GM23338 (cell line): ENCODE measurements at regions not wholly inside any gene's neighbourhood (a gene's known extent, or its start where the extent isn't known, plus 50 kb on each side); places are given as distances from the start of the nearest gene placed in this dataset.

Experiments
- ATAC-seq: fragments of 200-7000 bp; cut with Tn5 transposase; 3 replicates; pipeline ENCODE4 v1.9.1; 2020
- DNase-seq: peaks from one replicate; pipeline ENCODE4 v3.0.0-alpha.2; 2015; ENCODE audit warnings: low spot score
- H2AFZ ChIP-seq: fragments of 200-600 bp; sonication (generic); 2 replicates; pipeline ENCODE4 v1.8.0; 2016; ENCODE audit warnings: antibody characterized with exemption, mild to moderate bottlenecking, moderate library complexity
- H3F3A ChIP-seq: fragments of 200-600 bp; sonication (generic); replicated peaks from 2 replicates; pipeline ENCODE4 v1.8.0; 2017; ENCODE audit warnings: antibody characterized with exemption, mixed run types, low read depth
- H3K27ac ChIP-seq: fragments of 200-600 bp; sonication (generic); 2 replicates; pipeline ENCODE4 v1.6.1; 2016; ENCODE audit warnings: low read depth
- H3K27me3 ChIP-seq: fragments of 200-600 bp; sonication (generic); 2 replicates; pipeline ENCODE4 v1.8.0; 2016; ENCODE audit warnings: mild to moderate bottlenecking, mixed run types, moderate library complexity; ENCODE audit not compliant: insufficient read depth
- H3K36me3 ChIP-seq: fragments of 200-600 bp; sonication (generic); 2 replicates; pipeline ENCODE4 v1.8.0; 2016; ENCODE audit warnings: mild to moderate bottlenecking; ENCODE audit not compliant: insufficient read depth
- H3K4me1 ChIP-seq: fragments of 200-600 bp; sonication (generic); 2 replicates; pipeline ENCODE4 v1.8.0; 2016; ENCODE audit warnings: mild to moderate bottlenecking, moderate library complexity; ENCODE audit not compliant: insufficient read depth
- H3K4me2 ChIP-seq: fragments of 200-600 bp; sonication (generic); 2 replicates; pipeline ENCODE4 v1.7.1; 2017; ENCODE audit warnings: mixed run types
- H3K4me3 ChIP-seq: fragments of 200-600 bp; sonication (generic); 2 replicates; pipeline ENCODE4 v1.6.1; 2016; ENCODE audit warnings: mixed run types
- H3K79me2 ChIP-seq: fragments of 200-600 bp; sonication (generic); replicated peaks from 2 replicates; pipeline ENCODE4 v1.8.0; 2017; ENCODE audit warnings: mild to moderate bottlenecking; ENCODE audit not compliant: insufficient read depth
- H3K9me2 ChIP-seq: fragments of 200-600 bp; sonication (generic); 2 replicates; pipeline ENCODE4 v1.8.0; 2017; ENCODE audit not compliant: insufficient read depth
- H4K20me1 ChIP-seq: fragments of 200-600 bp; sonication (generic); replicated peaks from 2 replicates; pipeline ENCODE4 v1.8.0; 2017; ENCODE audit warnings: mild to moderate bottlenecking; ENCODE audit not compliant: insufficient read depth
- H3K27ac Mint-ChIP-seq: 2 replicates; pipeline ENCODE4 v1.8.0; 2020; ENCODE audit warnings: inconsistent platforms, mild to moderate bottlenecking, moderate library complexity, mixed read lengths
- H3K27me3 Mint-ChIP-seq: 3 replicates; pipeline ENCODE4 v1.8.0; 2022; ENCODE audit warnings: low read depth, mild to moderate bottlenecking, moderate library complexity, mixed read lengths, inconsistent platforms; ENCODE audit not compliant: insufficient read depth, poor library complexity
- H3K36me3 Mint-ChIP-seq: 3 replicates; pipeline ENCODE4 v1.8.0; 2021; ENCODE audit warnings: low read depth, mild to moderate bottlenecking, inconsistent platforms, moderate library complexity, mixed read lengths
- H3K4me1 Mint-ChIP-seq: 3 replicates; pipeline ENCODE4 v1.8.0; 2020; ENCODE audit warnings: mild to moderate bottlenecking, inconsistent platforms, mixed read lengths
- H3K4me3 Mint-ChIP-seq: 3 replicates; pipeline ENCODE4 v1.8.0; 2021; ENCODE audit warnings: moderate library complexity, mild to moderate bottlenecking, inconsistent platforms, mixed read lengths
- H3K9me3 Mint-ChIP-seq: 3 replicates; pipeline ENCODE4 v1.8.0; 2020; ENCODE audit warnings: moderate library complexity, mild to moderate bottlenecking, inconsistent platforms, mixed read lengths
- CREB1 ChIP-seq: fragments of 250-450 bp; sonication (Bioruptor Pico); IDR thresholded peaks from 2 replicates; pipeline ENCODE4 v1.5.0; 2020; ENCODE audit warnings: low read depth, mild to moderate bottlenecking, moderate library complexity
- EZH2 ChIP-seq: fragments of 200-600 bp; sonication (generic); IDR thresholded peaks from one replicate; pipeline ENCODE4 v1.8.0; 2017; ENCODE audit warnings: antibody characterized with exemption, mild to moderate bottlenecking, low read depth; ENCODE audit not compliant: unreplicated experiment
- EZH2phosphoT487 ChIP-seq: fragments of 200-600 bp; sonication (generic); IDR thresholded peaks from one replicate; pipeline ENCODE4 v1.8.1; 2018; ENCODE audit warnings: antibody characterized with exemption; ENCODE audit not compliant: unreplicated experiment
- JUNB ChIP-seq: IDR thresholded peaks from one replicate; pipeline ENCODE4 v1.6.1; 2016; ENCODE audit warnings: antibody characterized with exemption; ENCODE audit not compliant: unreplicated experiment
- NANOG ChIP-seq: IDR thresholded peaks from 2 replicates; pipeline ENCODE4 v1.6.1; 2016; ENCODE audit warnings: antibody characterized with exemption, borderline replicate concordance
- POLR2AphosphoS5 ChIP-seq: IDR thresholded peaks from 2 replicates; pipeline ENCODE4 v1.6.1; 2016; ENCODE audit warnings: antibody characterized with exemption, low read depth
- STAT1 ChIP-seq: IDR thresholded peaks from one replicate; pipeline ENCODE4 v1.6.1; 2016; ENCODE audit warnings: antibody characterized with exemption; ENCODE audit not compliant: unreplicated experiment
- ZNF114 ChIP-seq: fragments of 250-450 bp; sonication (Bioruptor Pico); IDR thresholded peaks from 2 replicates; pipeline ENCODE4 v1.5.0; 2020; ENCODE audit warnings: mild to moderate bottlenecking, moderate library complexity
- ZNF331 ChIP-seq: fragments of 250-450 bp; sonication (Bioruptor Pico); IDR thresholded peaks from 2 replicates; pipeline ENCODE4 v1.5.0; 2020; ENCODE audit warnings: low read depth, mild to moderate bottlenecking, moderate library complexity
- TF ChIP-seq, protein P1 (sequence below): IDR thresholded peaks from 2 replicates; pipeline ENCODE4 v1.6.1; 2016; ENCODE audit warnings: antibody characterized with exemption
- TF ChIP-seq, protein P2 (sequence below), 2 experiments: fragments of 200-600 bp in 1 of 2; sonication (generic) in 1 of 2; conservative IDR thresholded peaks; 2 replicates each; pipeline versions ENCODE4 v1.5.1 to v1.6.1; 2016 to 2017; ENCODE audit warnings: antibody characterized with exemption in 2 of 2, low read depth in 2 of 2, mild to moderate bottlenecking in 2 of 2, moderate library complexity in 1 of 2
- TF ChIP-seq, protein P3 (sequence below): IDR thresholded peaks from one replicate; pipeline ENCODE4 v1.6.1; 2018; ENCODE audit warnings: antibody characterized with exemption; ENCODE audit not compliant: unreplicated experiment

DNA sequence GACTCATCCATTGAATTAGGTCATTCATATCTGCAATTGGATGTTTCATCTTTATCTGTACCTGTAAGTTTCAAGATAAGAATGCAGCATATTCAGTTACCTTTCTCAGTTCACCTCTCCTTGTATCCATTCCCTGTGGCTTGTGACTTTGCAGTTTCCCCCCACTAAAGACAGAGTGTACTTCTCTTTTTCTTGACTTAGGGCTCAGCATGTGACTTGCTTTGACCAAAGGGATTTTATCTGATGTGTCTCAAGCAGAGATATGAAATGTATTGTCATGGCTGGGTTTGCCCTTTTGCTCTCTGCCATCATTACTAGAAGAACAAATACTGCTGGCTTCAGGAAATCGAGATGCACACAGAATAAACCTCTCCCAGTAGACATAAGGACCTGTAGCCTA is 754.8 kb downstream of the ADGRL2 start:
- Histone ChIP-seq H3K4me3 (no peak overlapping the region), H3K4me2 (no peak overlapping the region), H2AFZ (no peak overlapping the region), H3K9me2 (no peaks in the 10 kb centered on the region), H3K4me1 (no peaks in the 10 kb centered on the region), H4K20me1 (no peaks in the 10 kb centered on the region), H3K27me3 (no peaks in the 10 kb centered on the region), H3K36me3 (no peaks in the 10 kb centered on the region), H3F3A (no peaks in the 10 kb centered on the region), H3K27ac (no peak overlapping the region), H3K79me2 (no peaks in the 10 kb centered on the region)
- Mint-ChIP-seq H3K36me3 (no peaks in the 10 kb centered on the region), H3K4me1 (no peaks in the 10 kb centered on the region), H3K9me3 (no peaks in the 10 kb centered on the region), H3K4me3 (no peak overlapping the region), H3K27me3 (no peaks in the 10 kb centered on the region), H3K27ac (no peak overlapping the region)
- DNase-seq (no peak), ATAC-seq (no peak)
- TF ChIP-seq, protein P1, sequence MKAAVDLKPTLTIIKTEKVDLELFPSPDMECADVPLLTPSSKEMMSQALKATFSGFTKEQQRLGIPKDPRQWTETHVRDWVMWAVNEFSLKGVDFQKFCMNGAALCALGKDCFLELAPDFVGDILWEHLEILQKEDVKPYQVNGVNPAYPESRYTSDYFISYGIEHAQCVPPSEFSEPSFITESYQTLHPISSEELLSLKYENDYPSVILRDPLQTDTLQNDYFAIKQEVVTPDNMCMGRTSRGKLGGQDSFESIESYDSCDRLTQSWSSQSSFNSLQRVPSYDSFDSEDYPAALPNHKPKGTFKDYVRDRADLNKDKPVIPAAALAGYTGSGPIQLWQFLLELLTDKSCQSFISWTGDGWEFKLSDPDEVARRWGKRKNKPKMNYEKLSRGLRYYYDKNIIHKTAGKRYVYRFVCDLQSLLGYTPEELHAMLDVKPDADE = no peak

DNA sequence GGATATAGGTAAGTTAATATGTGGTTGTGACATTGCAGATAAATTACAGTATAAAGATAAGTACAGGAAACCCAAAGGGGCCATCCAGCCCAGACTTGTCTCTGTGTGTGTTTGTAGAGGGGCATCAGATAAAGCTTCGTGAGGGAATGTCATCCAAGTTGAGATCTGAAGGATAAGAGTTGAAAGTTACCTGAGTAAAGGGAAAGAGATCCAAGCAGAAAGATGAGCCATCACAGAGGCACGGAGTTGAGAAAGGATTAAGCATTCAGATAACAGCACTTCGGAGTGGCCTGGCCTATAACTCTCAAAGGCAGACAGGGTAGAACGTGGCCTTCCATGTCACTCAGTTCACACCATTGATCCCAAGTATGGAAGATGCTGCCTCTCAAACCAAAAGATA is 749.1 kb downstream of the ADGRL2 start:
- Mint-ChIP-seq H3K36me3 (no peaks in the 10 kb centered on the region), H3K27me3 (peaks cover 2% of the 10 kb centered on the region), H3K27ac (no peak overlapping the region), H3K4me3 (no peak overlapping the region), H3K9me3 (no peaks in the 10 kb centered on the region), H3K4me1 (no peaks in the 10 kb centered on the region)
- H3K36me3 ChIP-seq = no peaks in the 10 kb centered on the region
- no peaks in the 10 kb centered on the region for H3K79me2 ChIP-seq
- TF ChIP-seq NANOG (no peak), JUNB (no peak), ZNF331 (CRISPR knock-in tag) (no peak), EZH2 (no peak), ZNF114 (CRISPR knock-in tag) (no peak), POLR2AphosphoS5 (no peak), CREB1 (no peak), EZH2phosphoT487 (no peak), STAT1 (no peak)
- TF ChIP-seq, protein P2, sequence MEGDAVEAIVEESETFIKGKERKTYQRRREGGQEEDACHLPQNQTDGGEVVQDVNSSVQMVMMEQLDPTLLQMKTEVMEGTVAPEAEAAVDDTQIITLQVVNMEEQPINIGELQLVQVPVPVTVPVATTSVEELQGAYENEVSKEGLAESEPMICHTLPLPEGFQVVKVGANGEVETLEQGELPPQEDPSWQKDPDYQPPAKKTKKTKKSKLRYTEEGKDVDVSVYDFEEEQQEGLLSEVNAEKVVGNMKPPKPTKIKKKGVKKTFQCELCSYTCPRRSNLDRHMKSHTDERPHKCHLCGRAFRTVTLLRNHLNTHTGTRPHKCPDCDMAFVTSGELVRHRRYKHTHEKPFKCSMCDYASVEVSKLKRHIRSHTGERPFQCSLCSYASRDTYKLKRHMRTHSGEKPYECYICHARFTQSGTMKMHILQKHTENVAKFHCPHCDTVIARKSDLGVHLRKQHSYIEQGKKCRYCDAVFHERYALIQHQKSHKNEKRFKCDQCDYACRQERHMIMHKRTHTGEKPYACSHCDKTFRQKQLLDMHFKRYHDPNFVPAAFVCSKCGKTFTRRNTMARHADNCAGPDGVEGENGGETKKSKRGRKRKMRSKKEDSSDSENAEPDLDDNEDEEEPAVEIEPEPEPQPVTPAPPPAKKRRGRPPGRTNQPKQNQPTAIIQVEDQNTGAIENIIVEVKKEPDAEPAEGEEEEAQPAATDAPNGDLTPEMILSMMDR (conservative IDR thresholded peaks at IDR 0.05; ENCODE audit: low read depth in 2 of 2) = no peak
- TF ChIP-seq, protein P1 = no peak
- TF ChIP-seq, protein P3, sequence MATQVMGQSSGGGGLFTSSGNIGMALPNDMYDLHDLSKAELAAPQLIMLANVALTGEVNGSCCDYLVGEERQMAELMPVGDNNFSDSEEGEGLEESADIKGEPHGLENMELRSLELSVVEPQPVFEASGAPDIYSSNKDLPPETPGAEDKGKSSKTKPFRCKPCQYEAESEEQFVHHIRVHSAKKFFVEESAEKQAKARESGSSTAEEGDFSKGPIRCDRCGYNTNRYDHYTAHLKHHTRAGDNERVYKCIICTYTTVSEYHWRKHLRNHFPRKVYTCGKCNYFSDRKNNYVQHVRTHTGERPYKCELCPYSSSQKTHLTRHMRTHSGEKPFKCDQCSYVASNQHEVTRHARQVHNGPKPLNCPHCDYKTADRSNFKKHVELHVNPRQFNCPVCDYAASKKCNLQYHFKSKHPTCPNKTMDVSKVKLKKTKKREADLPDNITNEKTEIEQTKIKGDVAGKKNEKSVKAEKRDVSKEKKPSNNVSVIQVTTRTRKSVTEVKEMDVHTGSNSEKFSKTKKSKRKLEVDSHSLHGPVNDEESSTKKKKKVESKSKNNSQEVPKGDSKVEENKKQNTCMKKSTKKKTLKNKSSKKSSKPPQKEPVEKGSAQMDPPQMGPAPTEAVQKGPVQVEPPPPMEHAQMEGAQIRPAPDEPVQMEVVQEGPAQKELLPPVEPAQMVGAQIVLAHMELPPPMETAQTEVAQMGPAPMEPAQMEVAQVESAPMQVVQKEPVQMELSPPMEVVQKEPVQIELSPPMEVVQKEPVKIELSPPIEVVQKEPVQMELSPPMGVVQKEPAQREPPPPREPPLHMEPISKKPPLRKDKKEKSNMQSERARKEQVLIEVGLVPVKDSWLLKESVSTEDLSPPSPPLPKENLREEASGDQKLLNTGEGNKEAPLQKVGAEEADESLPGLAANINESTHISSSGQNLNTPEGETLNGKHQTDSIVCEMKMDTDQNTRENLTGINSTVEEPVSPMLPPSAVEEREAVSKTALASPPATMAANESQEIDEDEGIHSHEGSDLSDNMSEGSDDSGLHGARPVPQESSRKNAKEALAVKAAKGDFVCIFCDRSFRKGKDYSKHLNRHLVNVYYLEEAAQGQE = no peak
- no peak overlapping the region for H2AFZ ChIP-seq
- H3F3A ChIP-seq = no peaks in the 10 kb centered on the region
- no peak overlapping the region for H3K4me3 ChIP-seq
- H4K20me1 ChIP-seq = no peaks in the 10 kb centered on the region
- no peak overlapping the region for H3K4me2 ChIP-seq
- DNase-seq = no peak
- H3K27ac ChIP-seq = no peak overlapping the region
- H3K4me1 ChIP-seq = no peaks in the 10 kb centered on the region
- ATAC-seq = no peak
- no peaks in the 10 kb centered on the region for H3K27me3 ChIP-seq
- H3K9me2 ChIP-seq = peaks cover 5% of the 10 kb centered on the region; the same call in 1 of the 2 replicates
